ENCODE measurements at regions not wholly inside any gene's neighbourhood (a gene's known extent, or its start where the extent isn't known, plus 50 kb on each side); places are given as distances from the start of the nearest gene placed in this dataset.

GRCh38 chr9:89798547-89799120 is 193.8 kb downstream of the GADD45G start:
- peaks cover 4% of the 10 kb centered on the region for H3K4me1 ChIP-seq (ENCODE audit: insufficient read depth, low read length, poor library complexity, severe bottlenecking)
- ChIA-PET POLR2A (ENCODE audit: low non-redundant PET) (no interaction called here), CTCF (no interaction called here)
- no TSS peak for BruUV-seq (replicated peaks)
- DNase-seq (ENCODE audit: low spot score), result no peak
- no peaks in the 10 kb centered on the region for H3K27me3 ChIP-seq (replicated peaks; ENCODE audit: insufficient read depth, low read depth, low read length, poor library complexity)
- no peak for TF ChIP-seq EZH2 (IDR thresholded peaks at IDR 0.05; ENCODE audit: borderline replicate concordance, low read depth, low read length, poor library complexity, severe bottlenecking)
- TF ChIP-seq CTCF (conservative IDR thresholded peaks at IDR 0.05; ENCODE audit: low read depth, low read length), result no peak
- H3K27ac ChIP-seq (ENCODE audit: low read depth, low read length, poor library complexity, severe bottlenecking), result no peak overlapping the region
- intact Hi-C loops (cut with micrococcal nuclease; ENCODE audit: unreplicated experiment), result no loop called here
- H3K9me3 ChIP-seq (ENCODE audit: low read depth, low read length, poor library complexity, severe bottlenecking), result no peaks in the 10 kb centered on the region
- H3K36me3 ChIP-seq (ENCODE audit: insufficient read depth, low read length, poor library complexity, severe bottlenecking), result no peaks in the 10 kb centered on the region
- no peak overlapping the region for H3K4me3 ChIP-seq (ENCODE audit: low read depth, low read length, poor library complexity, severe bottlenecking)

- H3K36me3 ChIP-seq (ENCODE audit: insufficient read depth, low read length, poor library complexity, severe bottlenecking), result no peaks in the 10 kb centered on the region
- no peaks in the 10 kb centered on the region for H3K27me3 ChIP-seq (replicated peaks; ENCODE audit: insufficient read depth, low read depth, low read length, poor library complexity)
- no peaks in the 10 kb centered on the region for H3K9me3 ChIP-seq (ENCODE audit: low read depth, low read length, poor library complexity, severe bottlenecking)
- peaks cover 4% of the 10 kb centered on the region for H3K4me1 ChIP-seq (ENCODE audit: insufficient read depth, low read length, poor library complexity, severe bottlenecking)
- H3K4me3 ChIP-seq (ENCODE audit: low read depth, low read length, poor library complexity, severe bottlenecking), result no peak overlapping the region
- intact Hi-C loops (cut with micrococcal nuclease; ENCODE audit: unreplicated experiment), result no loop called here
- CTCF ChIA-PET, result no interaction called here
- DNase-seq (ENCODE audit: low spot score), result no peak
- POLR2A ChIA-PET (ENCODE audit: low non-redundant PET), result no interaction called here
- H3K27ac ChIP-seq (ENCODE audit: low read depth, low read length, poor library complexity, severe bottlenecking), result no peak overlapping the region
- TF ChIP-seq EZH2 (IDR thresholded peaks at IDR 0.05; ENCODE audit: borderline replicate concordance, low read depth, low read length, poor library complexity, severe bottlenecking), result no peak
- no peak for TF ChIP-seq CTCF (conservative IDR thresholded peaks at IDR 0.05; ENCODE audit: low read depth, low read length)
- BruUV-seq (replicated peaks), result no TSS peak
These were observed 194.4 kb downstream of the GADD45G start for GRCh38 chr9:89799221-89799620.

GRCh38 chr9:89799766-89800165 is 195.0 kb downstream of the GADD45G start:
- ChIA-PET CTCF (no interaction called here), POLR2A (ENCODE audit: low non-redundant PET) (no interaction called here)
- H3K27ac ChIP-seq (ENCODE audit: low read depth, low read length, poor library complexity, severe bottlenecking), result no peak overlapping the region
- TF ChIP-seq CTCF (conservative IDR thresholded peaks at IDR 0.05; ENCODE audit: low read depth, low read length) (no peak), EZH2 (IDR thresholded peaks at IDR 0.05; ENCODE audit: borderline replicate concordance, low read depth, low read length, poor library complexity, severe bottlenecking) (no peak)
- no peaks in the 10 kb centered on the region for H3K27me3 ChIP-seq (replicated peaks; ENCODE audit: insufficient read depth, low read depth, low read length, poor library complexity)
- intact Hi-C loops (cut with micrococcal nuclease; ENCODE audit: unreplicated experiment), result no loop called here
- no peaks in the 10 kb centered on the region for H3K36me3 ChIP-seq (ENCODE audit: insufficient read depth, low read length, poor library complexity, severe bottlenecking)
- peaks cover 4% of the 10 kb centered on the region for H3K4me1 ChIP-seq (ENCODE audit: insufficient read depth, low read length, poor library complexity, severe bottlenecking)
- no peak overlapping the region for H3K4me3 ChIP-seq (ENCODE audit: low read depth, low read length, poor library complexity, severe bottlenecking)
- no peak for DNase-seq (ENCODE audit: low spot score)
- H3K9me3 ChIP-seq (ENCODE audit: low read depth, low read length, poor library complexity, severe bottlenecking), result no peaks in the 10 kb centered on the region
- no TSS peak for BruUV-seq (replicated peaks)
